Peyer's patch (tissue), 4 donors: ENCODE measurements at regions not wholly inside any gene's neighbourhood (a gene's known extent, or its start where the extent isn't known, plus 50 kb on each side); places are given as distances from the start of the nearest gene placed in this dataset.

ENCODE experiments used
- CTCF ChIP-seq, 6 experiments: fragments of 450-650 bp in 4 of 6; fragments of 200-600 bp in 2 of 6; sonication (generic) in 1 of 6; IDR thresholded peaks; one replicate each; pipeline ENCODE4 v1.5.1; 2017 to 2019; ENCODE audit warnings: antibody characterized with exemption in 6 of 6, mild to moderate bottlenecking in 3 of 6, moderate library complexity in 1 of 6
- POLR2A ChIP-seq, 2 donors: fragments of 450-650 bp; IDR thresholded peaks; one replicate each; pipeline ENCODE4 v1.5.1; 2017; ENCODE audit warnings: antibody characterized with exemption in 2 of 2, mild to moderate bottlenecking in 2 of 2, moderate library complexity in 2 of 2

- TF ChIP-seq POLR2A (IDR thresholded peaks at IDR 0.05) (no peak), CTCF (IDR thresholded peaks at IDR 0.05) (no peak)
Measured at GRCh38 chr5:125011014-125011413, 264.6 kb upstream of the ZNF608 start.
